Esophagus muscularis mucosa (tissue), 4 donors: ENCODE measurements at regions not wholly inside any gene's neighbourhood (a gene's known extent, or its start where the extent isn't known, plus 50 kb on each side); places are given as distances from the start of the nearest gene placed in this dataset.

Experiments used
- DNase-seq: peaks from one replicate; pipeline ENCODE4 v3.0.0-alpha.2; 2017; ENCODE audit errors: extremely low spot score
- H3K27ac ChIP-seq, 4 donors: fragments of 200-600 bp; sonication (generic); replicated peaks in 1 of 4; 1 replicate in 3 of 4; 2 replicates in 1 of 4; pipeline ENCODE4 v1.5.1; 2016 to 2019; ENCODE audit warnings: mild to moderate bottlenecking in 1 of 4
- H3K27me3 ChIP-seq, 4 donors: fragments of 200-600 bp; sonication (generic); one replicate each; pipeline versions ENCODE4 v1.5.1 to v1.6.0; 2016 to 2019
- H3K36me3 ChIP-seq, 4 donors: fragments of 200-600 bp; sonication (generic); one replicate each; pipeline ENCODE4 v1.5.1; 2016 to 2019
- H3K4me1 ChIP-seq, 4 donors: fragments of 200-600 bp; sonication (generic); one replicate each; pipeline ENCODE4 v1.5.1; 2016 to 2019
- H3K4me3 ChIP-seq, 4 donors: fragments of 200-600 bp; sonication (generic); 1 replicate in 2 of 4; 2 replicates in 2 of 4; pipeline ENCODE4 v1.5.1; 2016 to 2019; ENCODE audit warnings: mild to moderate bottlenecking in 4 of 4, moderate library complexity in 1 of 4
- H3K9me3 ChIP-seq, 4 donors: fragments of 200-600 bp; sonication (generic); 1 replicate in 3 of 4; 2 replicates in 1 of 4; pipeline ENCODE4 v1.5.1; 2016 to 2019
- CTCF ChIP-seq, 3 experiments: fragments of 200-600 bp in 2 of 3; fragments of 450-650 bp in 1 of 3; sonication (generic) in 2 of 3; IDR thresholded peaks; one replicate each; pipeline ENCODE4 v1.5.1; 2017 to 2019; ENCODE audit warnings: antibody characterized with exemption in 3 of 3, mild to moderate bottlenecking in 2 of 3, moderate library complexity in 1 of 3
- EP300 ChIP-seq: sonication (generic); formaldehyde crosslinking; IDR thresholded peaks from one replicate; pipeline ENCODE4 v1.6.1; 2017; ENCODE audit warnings: antibody characterized with exemption
- POLR2A ChIP-seq: fragments of 450-650 bp; IDR thresholded peaks from one replicate; pipeline ENCODE4 v1.6.1; 2017; ENCODE audit warnings: antibody characterized with exemption, moderate library complexity, mild to moderate bottlenecking, low read depth
- POLR2AphosphoS5 ChIP-seq, 2 donors: sonication (generic); formaldehyde crosslinking; IDR thresholded peaks; one replicate each; pipeline ENCODE4 v1.6.1; 2017; ENCODE audit warnings: antibody characterized with exemption in 2 of 2
- WGBS: methylation state at CpG from one replicate; pipeline ENCODE4 v1.1.5; 2018; 5-methylcytosine and 5-hydroxymethylcytosine counted together
- intact Hi-C: fragments of 100-400 bp; cut with DNase I; formaldehyde crosslinking; loops from one replicate; pipeline ENCODE4 v1.15.1; 2023

DNA sequence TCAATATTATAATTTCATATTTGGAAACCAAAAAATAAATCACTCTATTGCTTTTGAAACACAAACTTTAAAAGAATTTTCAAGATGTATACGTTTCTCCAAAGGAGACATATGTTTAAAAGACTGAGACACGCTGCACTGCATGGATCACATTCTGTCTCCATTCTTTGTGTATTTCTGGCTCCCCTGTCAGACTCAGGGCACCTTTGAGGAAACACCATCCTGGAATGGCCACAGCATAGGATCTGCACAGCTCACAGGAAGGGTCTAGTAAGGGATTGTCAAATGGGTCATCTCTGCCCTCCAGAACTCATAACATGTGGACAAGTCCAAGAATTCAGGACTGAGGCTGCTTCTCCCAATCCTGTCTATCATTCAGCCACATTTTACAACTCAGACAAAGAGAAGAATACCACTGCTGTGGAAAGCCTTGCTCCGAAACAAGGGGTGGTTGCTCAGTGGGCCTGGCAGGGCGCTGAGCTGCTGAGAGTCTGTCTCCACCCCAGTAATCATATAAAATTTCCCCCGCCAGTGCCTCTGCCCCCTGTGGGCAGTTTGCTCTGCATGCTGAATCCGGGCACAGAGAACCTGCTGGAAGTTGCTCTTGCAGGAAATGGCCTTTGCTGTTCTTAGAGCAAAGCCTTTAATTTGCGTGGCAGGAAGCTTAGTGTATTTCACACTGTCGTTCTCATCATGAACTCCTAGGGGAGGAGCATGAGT lies 85.3 kb upstream of the KLHL29 start:
- Histone ChIP-seq H3K27ac (no peak overlapping the region), H3K36me3 (no peaks in the 10 kb centered on the region), H3K9me3 (no peaks in the 10 kb centered on the region), H3K4me1 (no peaks in the 10 kb centered on the region), H3K4me3 (no peak overlapping the region), H3K27me3 (no peaks in the 10 kb centered on the region)
- TF ChIP-seq EP300 (no peak), POLR2A (no peak), CTCF (IDR thresholded peaks at IDR 0.05) (no peak), POLR2AphosphoS5 (IDR thresholded peaks at IDR 0.05) (no peak)
- no peak for DNase-seq
- intact Hi-C loops = no loop called here
- 88% methylated on average over 8 of the region's 8 CpGs for WGBS

GRCh38 chr2:23301136-23301535 lies 83.8 kb upstream of the KLHL29 start:
- no peaks in the 10 kb centered on the region for H3K27me3 ChIP-seq
- intact Hi-C loops = no loop called here
- H3K36me3 ChIP-seq = no peaks in the 10 kb centered on the region
- no peak for DNase-seq
- H3K4me3 ChIP-seq = no peak overlapping the region
- H3K4me1 ChIP-seq = no peaks in the 10 kb centered on the region
- H3K27ac ChIP-seq = no peak overlapping the region
- no peaks in the 10 kb centered on the region for H3K9me3 ChIP-seq
- no peak for TF ChIP-seq CTCF (IDR thresholded peaks at IDR 0.05)
- TF ChIP-seq POLR2A = no peak
- no peak for TF ChIP-seq POLR2AphosphoS5 (IDR thresholded peaks at IDR 0.05)
- no peak for TF ChIP-seq EP300

- intact Hi-C loops = no loop called here
- DNase-seq = no peak
- TF ChIP-seq CTCF (IDR thresholded peaks at IDR 0.05) = no peak
- no peak for TF ChIP-seq EP300
- TF ChIP-seq POLR2AphosphoS5 (IDR thresholded peaks at IDR 0.05) = no peak
- no peak for TF ChIP-seq POLR2A
- no peaks in the 10 kb centered on the region for H3K4me1 ChIP-seq
- H3K36me3 ChIP-seq = no peaks in the 10 kb centered on the region
- H3K4me3 ChIP-seq = no peak overlapping the region
- H3K9me3 ChIP-seq = no peaks in the 10 kb centered on the region
- no peak overlapping the region for H3K27ac ChIP-seq
- no peaks in the 10 kb centered on the region for H3K27me3 ChIP-seq
These were observed 82.4 kb upstream of the KLHL29 start for GRCh38 chr2:23302591-23302990.

DNA sequence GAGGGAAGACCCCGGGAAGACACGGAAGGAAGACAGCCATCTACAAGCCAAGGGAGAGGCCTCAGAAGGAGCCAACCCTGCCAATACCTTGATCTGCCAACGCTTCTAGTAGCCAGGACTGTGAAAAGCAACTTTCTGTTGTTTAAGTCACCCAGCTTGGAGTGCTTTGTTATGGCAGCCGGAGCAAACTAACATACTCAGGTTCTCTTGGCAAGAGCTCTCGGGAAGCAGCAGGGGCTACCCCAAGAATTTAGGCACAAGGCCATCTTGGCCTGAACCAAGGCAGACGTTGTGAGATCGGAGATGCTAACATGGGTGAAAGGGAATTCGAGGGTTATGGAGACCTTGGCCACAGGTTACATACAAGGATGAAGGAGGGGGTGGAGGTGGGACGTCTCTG lies 78.6 kb upstream of the KLHL29 start:
- no peak for DNase-seq

More for the DNA sequence above, 78.6 kb upstream of the KLHL29 start:
- Histone ChIP-seq H3K27ac (no peak overlapping the region), H3K27me3 (no peaks in the 10 kb centered on the region), H3K4me1 (no peaks in the 10 kb centered on the region), H3K4me3 (no peak overlapping the region), H3K9me3 (no peaks in the 10 kb centered on the region), H3K36me3 (no peaks in the 10 kb centered on the region)
- 57% methylated on average over 9 of the region's 9 CpGs for WGBS
- TF ChIP-seq POLR2A (no peak), EP300 (no peak), CTCF (IDR thresholded peaks at IDR 0.05) (no peak), POLR2AphosphoS5 (IDR thresholded peaks at IDR 0.05) (no peak)
- intact Hi-C loops = no loop called here
